ENCODE measurements at regions not wholly inside any gene's neighbourhood (a gene's known extent, or its start where the extent isn't known, plus 50 kb on each side); places are given as distances from the start of the nearest gene placed in this dataset.

- TF ChIP-seq, protein P1, sequence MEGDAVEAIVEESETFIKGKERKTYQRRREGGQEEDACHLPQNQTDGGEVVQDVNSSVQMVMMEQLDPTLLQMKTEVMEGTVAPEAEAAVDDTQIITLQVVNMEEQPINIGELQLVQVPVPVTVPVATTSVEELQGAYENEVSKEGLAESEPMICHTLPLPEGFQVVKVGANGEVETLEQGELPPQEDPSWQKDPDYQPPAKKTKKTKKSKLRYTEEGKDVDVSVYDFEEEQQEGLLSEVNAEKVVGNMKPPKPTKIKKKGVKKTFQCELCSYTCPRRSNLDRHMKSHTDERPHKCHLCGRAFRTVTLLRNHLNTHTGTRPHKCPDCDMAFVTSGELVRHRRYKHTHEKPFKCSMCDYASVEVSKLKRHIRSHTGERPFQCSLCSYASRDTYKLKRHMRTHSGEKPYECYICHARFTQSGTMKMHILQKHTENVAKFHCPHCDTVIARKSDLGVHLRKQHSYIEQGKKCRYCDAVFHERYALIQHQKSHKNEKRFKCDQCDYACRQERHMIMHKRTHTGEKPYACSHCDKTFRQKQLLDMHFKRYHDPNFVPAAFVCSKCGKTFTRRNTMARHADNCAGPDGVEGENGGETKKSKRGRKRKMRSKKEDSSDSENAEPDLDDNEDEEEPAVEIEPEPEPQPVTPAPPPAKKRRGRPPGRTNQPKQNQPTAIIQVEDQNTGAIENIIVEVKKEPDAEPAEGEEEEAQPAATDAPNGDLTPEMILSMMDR (IDR thresholded peaks at IDR 0.05; ENCODE audit: low read depth, low read length): no peak
- peak in 1 of 2 donors; percentile 46 for DNase-seq (ENCODE audit: low read depth in 1 of 2, low spot score in 1 of 2)
- H3K36me3 ChIP-seq: no peaks in the 10 kb centered on the region
- no peaks in the 10 kb centered on the region for H3K9me3 ChIP-seq (ENCODE audit: low read depth)
- H3K27ac ChIP-seq: peak overlapping the region; percentile 40
- H3K27me3 ChIP-seq: no peaks in the 10 kb centered on the region
- H3K4me1 ChIP-seq (ENCODE audit: low read depth): peaks cover 30% of the 10 kb centered on the region
- H3K4me3 ChIP-seq: no peak overlapping the region
Observed at GRCh38 chr10:10359263-10359662, 658.4 kb upstream of the CELF2 start.

GRCh38 chr10:10361301-10361885 is 656.3 kb upstream of the CELF2 start:
- Histone ChIP-seq H3K27ac (no peak overlapping the region), H3K36me3 (no peaks in the 10 kb centered on the region), H3K27me3 (no peaks in the 10 kb centered on the region), H3K4me1 (ENCODE audit: low read depth) (peaks cover 44% of the 10 kb centered on the region), H3K9me3 (ENCODE audit: low read depth) (no peaks in the 10 kb centered on the region), H3K4me3 (no peak overlapping the region)
- DNase-seq (ENCODE audit: low read depth in 1 of 2, low spot score in 1 of 2): no peak
- TF ChIP-seq, protein P1 (IDR thresholded peaks at IDR 0.05; ENCODE audit: low read depth, low read length): no peak

DNA sequence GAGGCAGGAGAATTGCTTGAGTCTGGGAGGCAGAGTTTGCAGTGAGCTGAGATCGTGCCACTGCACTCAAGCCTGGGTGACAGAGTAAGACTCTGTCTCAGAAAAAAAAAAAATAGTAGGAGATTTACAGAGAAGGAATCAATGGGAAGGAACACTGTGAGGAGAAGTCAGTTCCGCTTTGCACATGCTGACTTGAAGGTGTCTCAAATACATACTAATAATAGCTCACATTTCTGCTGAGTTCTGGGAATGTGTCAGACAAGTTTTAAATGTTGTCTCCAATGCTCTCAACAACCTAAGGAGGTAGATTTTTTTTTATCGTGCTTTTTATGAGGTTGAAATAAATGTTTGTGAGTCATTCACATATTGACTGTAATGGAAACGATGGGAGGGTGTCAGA is 654.9 kb upstream of the CELF2 start:
- H3K9me3 ChIP-seq (ENCODE audit: low read depth): no peaks in the 10 kb centered on the region
- TF ChIP-seq, protein P1 (IDR thresholded peaks at IDR 0.05; ENCODE audit: low read depth, low read length): no peak

DNA sequence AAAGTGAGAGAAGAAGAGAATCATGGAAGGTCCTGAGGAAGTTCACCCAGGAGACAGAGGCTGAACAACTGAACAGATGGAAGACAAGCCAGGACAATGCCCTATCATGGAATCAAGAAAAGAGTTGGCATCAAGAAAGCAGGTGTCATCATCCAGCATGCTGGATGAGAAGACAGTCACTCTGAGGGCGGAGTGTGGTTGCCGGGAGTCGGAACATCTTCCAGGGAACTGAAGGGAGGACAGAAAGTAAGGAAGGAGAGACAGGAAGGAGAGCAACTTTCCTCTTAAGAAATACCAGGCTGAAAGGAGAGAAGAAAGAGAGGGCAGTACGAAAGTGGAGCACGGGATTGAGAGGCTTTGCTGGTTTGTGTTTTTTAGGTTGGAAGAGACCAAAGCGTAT is 654.5 kb upstream of the CELF2 start:
- DNase-seq (ENCODE audit: low read depth in 1 of 2, low spot score in 1 of 2): no peak
- Histone ChIP-seq H3K9me3 (ENCODE audit: low read depth) (no peaks in the 10 kb centered on the region), H3K36me3 (no peaks in the 10 kb centered on the region), H3K27ac (no peak overlapping the region), H3K4me1 (ENCODE audit: low read depth) (peaks cover 44% of the 10 kb centered on the region), H3K27me3 (no peaks in the 10 kb centered on the region), H3K4me3 (no peak overlapping the region)
- TF ChIP-seq, protein P1 (IDR thresholded peaks at IDR 0.05; ENCODE audit: low read depth, low read length): no peak

More for the DNA sequence above, 654.9 kb upstream of the CELF2 start:
- H3K36me3 ChIP-seq: no peaks in the 10 kb centered on the region
- H3K27ac ChIP-seq: no peak overlapping the region
- peaks cover 44% of the 10 kb centered on the region for H3K4me1 ChIP-seq (ENCODE audit: low read depth)
- H3K4me3 ChIP-seq: no peak overlapping the region
- no peaks in the 10 kb centered on the region for H3K27me3 ChIP-seq
- no peak for DNase-seq (ENCODE audit: low read depth in 1 of 2, low spot score in 1 of 2)

- TF ChIP-seq, protein P1 (IDR thresholded peaks at IDR 0.05; ENCODE audit: low read depth, low read length): no peak
- no peaks in the 10 kb centered on the region for H3K27me3 ChIP-seq
- no peaks in the 10 kb centered on the region for H3K36me3 ChIP-seq
- H3K4me1 ChIP-seq (ENCODE audit: low read depth): peaks cover 27% of the 10 kb centered on the region
- H3K27ac ChIP-seq: no peak overlapping the region
- no peak for DNase-seq (ENCODE audit: low read depth in 1 of 2, low spot score in 1 of 2)
- H3K4me3 ChIP-seq: no peak overlapping the region
- H3K9me3 ChIP-seq (ENCODE audit: low read depth): no peaks in the 10 kb centered on the region
Observed at GRCh38 chr10:10364902-10365301, 652.8 kb upstream of the CELF2 start.
